GM18909 (cell line): ENCODE measurements at regions not wholly inside any gene's neighbourhood (a gene's known extent, or its start where the extent isn't known, plus 50 kb on each side); places are given as distances from the start of the nearest gene placed in this dataset.

Experiments
- ATAC-seq: cut with Tn5 transposase; IDR thresholded peaks from one replicate; pipeline ENCODE4 v1.9.1; 2021; ENCODE audit warnings: mild to moderate bottlenecking; ENCODE audit not compliant: unreplicated experiment, poor library complexity

DNA sequence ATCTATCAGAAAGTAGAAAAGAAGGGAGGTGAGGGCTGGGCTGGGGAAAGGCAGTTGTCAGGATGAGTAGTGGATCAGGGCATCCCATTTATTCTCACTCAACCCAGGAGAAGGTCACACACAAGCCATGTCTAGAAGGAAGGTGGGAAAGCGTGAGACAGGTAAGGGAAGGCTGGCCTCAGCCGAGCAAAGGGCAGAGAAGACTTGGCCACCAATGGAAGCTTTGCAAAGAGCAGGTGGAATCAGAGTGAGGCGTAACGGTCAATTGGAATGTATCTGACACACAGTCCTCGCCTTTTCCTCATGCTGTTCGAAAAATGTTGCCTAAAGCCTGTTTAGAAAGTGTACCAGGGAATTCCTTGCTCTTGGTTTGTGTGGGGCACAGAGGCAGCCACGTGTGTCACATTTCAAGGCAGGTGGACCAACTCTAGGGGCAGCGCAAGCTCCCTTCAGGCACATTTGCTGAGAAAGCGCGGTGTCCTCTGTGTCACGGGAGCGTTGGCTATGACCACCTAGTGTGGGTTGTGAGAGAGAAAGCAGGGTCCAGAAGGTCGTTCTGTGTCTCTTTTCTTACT, 118.8 kb upstream of the SPATA13 start:
- no peak for ATAC-seq

DNA sequence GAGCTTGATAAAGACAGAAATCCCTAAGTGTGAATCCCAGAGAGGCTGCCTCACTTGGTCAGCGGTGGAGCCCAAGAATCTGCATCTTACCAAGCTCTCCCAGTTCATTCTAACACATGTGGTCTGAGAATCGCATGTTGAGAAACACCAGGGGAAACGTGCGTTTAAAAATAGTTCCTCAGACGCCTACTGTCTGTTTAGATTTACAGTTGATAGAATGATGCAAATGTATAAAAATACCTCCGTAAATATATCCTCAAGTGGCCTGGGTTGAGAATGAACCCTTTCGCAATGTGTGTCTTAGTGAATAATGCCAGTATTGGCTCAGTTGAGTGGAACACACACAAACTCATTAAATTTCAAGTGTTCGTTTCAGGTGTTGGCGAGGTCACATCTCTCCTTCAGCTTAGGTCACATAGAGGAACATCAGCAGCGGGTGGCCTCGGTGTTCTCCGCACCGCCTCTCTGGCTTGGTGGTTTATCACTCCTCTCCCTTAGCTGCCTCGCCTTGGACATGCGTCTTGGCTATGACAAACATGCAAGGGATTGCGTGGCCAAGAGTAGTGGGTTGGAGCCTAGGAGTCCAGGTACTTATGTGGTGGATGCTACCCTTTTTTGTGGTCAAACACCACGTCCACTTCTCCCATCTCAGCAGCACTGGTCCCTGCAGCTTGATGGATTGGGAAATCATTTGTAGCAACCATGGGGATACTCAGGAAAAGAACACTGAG, 117.6 kb upstream of the SPATA13 start:
- no peak for ATAC-seq

DNA sequence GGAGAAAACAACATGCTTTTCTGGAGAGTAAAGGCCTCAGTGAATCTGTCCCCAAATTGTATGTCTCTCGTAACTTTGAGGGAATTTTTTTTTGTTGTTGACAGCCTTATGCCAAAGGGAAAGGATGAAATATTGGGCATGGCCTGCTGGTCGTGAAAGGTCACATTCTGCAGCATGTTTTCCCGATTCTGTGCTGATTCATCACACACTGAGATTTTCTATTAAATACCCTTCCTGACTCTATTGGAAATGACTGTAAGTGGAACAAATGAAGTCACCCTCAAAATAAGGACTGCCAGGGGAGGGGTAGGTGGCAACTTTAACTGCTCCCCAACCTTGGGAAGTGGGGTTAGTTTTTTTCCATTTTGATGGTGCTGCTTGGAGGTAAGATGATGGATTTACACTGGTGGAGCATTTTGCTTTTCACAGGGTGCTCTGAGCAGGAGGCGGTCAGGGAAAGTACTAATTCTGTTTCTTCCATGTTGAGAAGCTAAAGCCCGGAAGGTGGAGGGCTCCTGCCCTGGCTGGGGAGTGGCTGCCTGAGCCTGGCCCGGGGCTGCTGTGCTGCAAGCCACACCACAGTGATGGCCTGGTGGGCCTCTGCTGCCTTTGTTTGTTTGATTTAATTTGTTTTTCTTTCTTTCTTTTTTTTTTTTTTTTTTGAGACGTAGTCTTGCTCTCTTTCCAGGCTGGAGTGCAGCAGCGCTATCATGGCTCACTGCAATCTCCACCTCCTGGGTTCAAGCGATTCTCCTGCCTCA, 116.8 kb upstream of the SPATA13 start:
- ATAC-seq: no peak

DNA sequence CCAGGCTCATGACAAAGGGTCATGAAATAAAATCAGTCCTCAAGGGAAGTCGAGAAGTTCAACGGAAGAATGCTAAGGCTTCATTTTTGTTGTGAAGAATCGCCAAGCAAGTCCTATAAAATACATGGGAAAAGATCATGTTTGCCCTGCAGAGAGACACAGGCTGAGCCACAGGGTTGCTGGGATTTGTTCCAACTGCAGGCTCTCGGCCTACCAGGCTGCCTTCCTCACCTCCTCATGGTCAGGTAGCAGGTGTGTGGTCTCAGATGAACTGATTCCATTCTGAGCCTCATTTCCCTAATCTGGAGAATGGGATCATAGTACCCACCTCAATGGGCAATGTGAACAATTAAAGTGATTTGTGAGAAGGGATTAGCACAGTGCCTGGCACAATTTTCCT, 114.9 kb upstream of the SPATA13 start:
- ATAC-seq: no peak

DNA sequence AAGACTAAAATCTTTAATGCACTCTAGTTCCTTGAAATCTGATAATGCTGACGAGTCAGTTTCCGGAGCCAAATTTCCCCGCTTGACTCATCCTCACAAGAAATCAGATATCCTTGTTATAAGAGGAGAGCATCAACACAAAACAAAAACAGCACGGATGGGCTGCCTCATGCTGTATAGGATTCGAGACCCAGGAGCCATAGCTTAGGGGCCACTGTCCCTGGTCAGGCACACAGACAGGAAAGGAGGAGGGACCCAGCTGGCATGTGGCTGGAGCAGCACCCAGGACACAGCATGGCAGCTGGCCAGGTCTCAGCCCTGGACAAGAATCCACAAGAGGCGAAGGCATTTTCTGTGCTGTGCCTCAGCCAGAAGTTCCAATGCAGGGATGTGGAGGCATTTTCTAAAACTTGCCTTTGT, 110.2 kb upstream of the SPATA13 start:
- no peak for ATAC-seq

DNA sequence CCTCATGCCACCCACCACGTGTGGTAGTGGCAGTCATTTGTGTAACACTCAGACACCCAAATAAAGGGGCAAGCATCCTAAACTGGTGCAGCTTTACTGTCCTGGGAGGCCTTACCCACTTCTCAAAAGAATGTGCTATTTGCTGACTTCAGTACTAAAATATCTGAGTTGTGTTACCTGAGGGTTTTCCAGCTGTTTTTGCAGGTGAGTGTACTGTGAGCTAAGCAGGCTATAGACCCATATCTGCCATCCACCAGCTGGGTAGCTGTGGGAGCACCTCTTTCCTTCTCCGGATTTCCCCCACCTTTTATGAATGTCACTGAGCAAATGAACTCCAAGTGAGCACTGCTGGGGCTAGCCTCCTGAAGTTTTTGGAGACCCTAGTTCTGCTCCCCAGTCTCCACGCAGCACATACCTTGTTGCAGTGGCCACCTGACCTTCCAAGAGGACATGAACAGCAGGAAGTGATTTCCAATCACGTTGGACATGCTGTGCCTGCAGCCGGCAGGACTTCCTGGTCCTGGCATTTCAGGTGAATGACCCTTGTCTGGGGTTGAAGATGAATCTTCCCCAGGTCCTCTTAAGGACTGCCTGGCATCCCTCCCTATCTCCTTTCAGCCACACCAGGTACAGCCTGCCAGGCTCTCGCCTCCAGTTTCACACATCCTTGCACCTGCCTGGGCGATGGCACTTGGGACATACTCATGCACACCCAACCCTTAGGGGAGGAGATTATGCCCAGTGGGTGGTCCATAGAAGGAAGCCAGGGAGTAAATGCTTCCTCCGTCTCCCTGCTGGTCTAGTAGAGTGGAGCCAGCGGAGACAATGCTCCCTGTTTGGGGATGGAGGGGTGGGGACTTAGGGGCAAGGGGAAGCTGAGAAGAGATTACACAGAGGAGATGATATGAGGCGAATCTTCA, 109.5 kb upstream of the SPATA13 start:
- no peak for ATAC-seq

DNA sequence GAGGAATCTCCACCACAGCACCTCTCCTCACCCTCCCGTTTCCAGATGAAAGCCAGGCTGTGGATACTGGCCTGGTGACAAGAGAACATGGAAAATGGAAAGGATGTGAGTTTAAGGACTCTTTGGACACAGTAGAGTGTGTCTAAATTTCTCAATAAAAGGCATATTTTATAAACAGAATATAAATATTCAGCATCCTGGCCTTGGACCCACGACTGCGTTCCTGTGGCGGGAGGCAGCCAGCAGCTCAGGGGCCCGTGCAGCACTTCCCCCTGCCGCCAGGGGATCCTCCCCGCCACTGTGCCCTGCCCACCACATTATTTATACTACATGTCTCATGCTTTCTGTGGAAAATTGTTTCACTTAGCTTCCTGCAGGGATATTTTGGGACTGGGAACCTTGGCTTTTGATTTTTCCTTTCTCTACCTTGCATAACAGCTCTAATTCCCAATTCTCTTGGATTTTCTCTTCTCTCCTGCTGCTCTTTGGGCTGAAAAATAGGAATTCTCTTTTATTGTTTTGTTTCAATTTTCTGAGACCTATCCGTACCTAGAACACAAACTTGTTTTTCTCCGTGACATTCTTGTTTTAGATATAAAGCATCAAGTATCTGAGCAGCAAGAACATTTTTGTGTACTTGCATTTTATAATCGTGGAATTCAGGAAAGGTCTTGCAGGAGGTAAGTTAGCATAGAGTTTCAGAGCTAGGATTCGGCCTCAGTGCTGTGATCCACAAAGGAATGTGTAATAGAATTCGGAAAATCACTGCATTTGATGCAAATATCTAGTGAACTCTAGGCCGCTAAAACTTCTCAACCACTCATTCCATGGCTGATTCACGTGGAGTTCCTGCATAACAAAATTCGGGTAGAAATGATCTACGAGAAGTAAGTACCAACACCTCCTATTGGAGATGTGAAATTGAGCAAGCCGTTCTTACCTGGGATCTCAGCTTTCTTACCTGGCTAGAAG, 107.7 kb upstream of the SPATA13 start:
- no peak for ATAC-seq

DNA sequence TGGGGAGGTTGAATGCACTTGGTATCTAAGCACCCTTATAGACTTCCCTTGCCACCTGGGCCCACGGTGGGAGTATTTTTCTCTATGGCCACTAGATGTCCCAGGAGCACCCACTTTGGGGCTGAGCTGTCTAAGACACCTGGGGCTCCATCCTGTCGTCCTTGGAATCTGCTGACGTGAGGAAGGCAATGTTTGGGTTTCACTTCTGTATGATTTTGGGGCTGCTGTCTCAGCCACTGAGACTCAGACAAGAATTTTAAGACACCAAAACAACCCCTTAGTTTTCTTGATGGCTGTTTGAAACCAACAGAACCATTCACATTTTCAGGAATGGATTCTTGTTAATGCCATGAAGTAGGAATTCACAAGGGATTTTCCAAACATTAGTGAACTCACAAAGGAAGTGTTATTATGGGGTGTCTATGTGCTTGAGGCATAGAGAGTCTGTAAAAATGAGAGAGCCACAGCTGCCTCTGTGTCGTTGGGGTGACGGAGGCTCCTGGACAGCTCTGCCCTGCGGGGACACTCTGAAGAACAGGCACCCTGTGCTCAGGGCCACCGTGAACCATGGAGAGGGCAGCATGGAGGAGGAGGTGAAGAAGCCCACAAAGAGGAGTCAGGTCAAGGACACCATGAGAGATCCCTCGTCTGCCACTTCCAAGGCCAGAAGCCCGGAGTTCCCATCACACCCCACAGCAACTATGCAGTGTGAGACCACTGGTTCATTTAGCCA, 106.8 kb upstream of the SPATA13 start:
- ATAC-seq: peak; percentile 84

DNA sequence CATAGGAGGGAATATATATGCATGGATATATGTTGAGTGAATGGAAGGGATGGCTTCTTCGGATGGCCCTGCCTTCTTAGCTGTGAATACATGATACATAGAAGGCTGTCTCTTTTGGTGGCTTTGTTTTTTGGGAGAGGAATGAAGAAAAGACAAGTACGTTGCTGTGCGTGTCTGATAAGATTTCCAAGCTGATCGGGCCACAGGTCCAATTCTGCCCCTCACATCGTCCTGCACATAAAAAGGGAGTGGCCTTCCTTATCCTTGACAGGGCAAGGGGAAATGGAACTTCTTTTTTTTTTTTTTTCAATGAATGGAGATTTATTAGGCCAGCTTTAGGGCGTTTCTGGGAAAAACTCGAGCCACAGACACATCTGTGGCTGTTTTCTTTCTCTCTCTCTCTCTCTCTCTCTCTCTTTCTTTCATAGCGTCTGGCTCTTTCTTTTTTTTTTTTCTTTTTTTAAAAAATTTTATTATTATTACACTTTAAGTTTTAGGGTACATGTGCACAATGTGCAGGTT, 103.8 kb upstream of the SPATA13 start:
- ATAC-seq: no peak

DNA sequence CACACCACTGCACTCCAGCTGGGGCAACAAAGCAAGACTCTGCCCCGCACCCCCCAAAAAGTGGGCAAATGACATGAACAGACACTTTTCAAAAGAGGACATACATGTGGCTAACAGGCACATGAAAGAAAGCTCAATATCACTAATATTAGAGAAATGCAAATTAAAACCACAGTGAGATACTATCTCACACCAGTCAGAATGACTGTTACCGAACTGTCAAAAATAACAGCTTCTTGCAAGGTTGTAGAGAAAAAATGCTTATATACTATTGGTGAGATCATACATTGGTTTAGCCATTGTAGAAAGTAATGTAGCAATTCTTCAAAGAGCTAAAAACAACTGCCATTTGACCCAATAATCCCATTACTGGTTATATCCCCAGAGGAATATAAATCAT, 99.5 kb upstream of the SPATA13 start:
- peak; percentile 59 for ATAC-seq

DNA sequence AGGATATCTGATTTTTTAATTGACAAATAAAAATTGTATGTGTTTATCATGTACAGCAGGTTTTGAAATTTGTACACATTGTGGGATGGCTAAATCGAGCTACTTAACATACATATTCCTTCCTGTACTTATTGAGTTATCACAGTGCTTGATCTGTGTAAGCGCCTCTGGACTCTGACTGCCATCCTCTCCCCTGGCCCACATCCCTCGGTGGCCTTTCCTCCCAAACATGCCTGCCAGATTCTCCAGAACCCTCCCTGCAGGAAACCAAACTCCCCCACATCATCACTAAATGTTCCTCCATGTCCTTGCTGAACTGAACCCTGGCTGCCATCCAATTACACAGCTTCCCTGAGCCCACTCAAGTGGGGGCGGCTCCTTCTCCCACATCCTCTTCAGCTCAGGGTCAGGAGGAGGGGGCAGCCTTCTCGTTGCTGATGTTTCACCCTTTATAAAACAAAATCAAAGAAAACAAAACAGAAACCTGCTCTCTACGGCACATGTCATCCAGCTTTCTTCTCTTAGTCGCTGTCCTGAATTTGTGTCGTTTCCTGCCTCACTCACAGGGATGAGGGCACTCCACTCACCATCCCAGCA, 97.1 kb upstream of the SPATA13 start:
- no peak for ATAC-seq

DNA sequence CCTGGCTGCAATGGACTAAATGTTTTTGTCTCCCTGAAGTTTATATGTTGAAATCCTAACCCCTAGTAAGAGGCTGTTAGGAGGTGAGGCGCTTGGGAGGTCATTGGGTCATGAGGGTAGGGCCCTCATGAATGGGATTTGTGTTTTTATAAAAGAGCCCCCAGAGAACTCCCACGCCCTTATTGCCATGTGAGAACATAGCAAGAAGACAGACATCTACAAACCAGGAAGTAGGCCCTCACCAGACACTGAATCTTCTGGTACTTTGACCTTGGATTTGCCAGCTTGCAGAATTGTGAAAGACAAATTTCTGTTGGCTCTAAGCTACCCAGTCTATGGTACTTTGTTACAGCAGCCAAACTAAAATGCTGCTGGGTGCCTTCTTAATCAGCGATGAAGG, 96.1 kb upstream of the SPATA13 start:
- no peak for ATAC-seq

DNA sequence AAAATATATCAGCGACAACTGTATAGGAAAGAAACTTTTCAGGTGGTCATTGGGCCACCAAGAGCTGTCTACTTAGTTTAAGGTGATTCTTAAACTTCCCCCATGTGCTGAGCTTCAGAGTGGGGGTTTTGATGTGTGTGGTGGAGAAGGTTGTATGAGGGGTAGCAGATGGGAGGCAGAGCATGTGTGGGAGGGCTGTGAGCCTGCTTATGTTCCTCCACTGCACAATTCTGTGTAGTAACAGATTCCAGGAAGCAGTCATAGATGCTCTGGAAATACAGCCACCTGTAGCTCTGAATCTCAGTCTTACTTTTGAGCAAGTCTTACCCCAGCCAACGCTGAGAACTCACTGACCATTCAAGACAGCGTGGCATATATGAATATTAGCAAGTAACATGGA, 95.3 kb upstream of the SPATA13 start:
- no peak for ATAC-seq

DNA sequence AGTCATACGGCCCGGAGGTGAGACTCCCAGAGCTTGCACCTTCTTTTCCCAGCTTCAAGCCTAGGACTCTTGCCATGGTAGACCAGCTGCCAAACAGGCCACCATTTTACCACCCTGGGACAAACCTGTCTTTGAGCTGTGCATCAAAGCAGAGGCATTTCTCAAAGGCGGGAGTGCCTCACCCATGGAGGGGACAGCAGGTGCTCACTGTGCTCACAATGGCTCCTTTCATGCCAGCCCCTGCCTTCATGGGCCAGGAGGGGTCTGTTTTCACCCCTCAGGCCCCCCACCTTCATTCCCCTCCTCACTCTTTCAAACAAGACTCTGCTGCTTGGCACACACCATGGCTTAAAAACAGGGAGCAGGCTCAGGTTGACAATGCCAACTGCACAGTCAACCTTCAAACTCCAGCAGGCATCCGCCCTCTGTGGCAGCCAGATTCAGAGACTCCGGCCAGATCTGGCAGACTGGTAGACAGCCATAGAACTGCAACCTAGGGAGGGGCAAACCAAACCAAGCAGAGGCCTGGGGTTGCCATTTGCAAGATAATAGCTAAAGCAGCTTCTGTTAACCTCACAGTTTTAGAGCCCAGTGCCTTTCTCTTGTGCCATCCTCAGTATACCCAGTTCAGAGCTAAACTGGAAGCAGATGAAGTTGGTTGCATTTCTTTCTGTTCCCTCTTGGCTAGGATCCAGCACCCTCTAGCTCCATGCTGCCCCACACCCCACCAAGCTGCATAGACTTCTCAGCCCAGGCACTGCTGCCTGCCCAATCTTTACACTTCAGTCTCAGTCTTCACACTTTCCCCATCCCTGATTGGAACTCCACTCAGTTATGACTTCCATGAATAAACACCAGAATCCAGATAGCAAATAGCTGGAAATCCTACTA, 93.9 kb upstream of the SPATA13 start:
- ATAC-seq: no peak

DNA sequence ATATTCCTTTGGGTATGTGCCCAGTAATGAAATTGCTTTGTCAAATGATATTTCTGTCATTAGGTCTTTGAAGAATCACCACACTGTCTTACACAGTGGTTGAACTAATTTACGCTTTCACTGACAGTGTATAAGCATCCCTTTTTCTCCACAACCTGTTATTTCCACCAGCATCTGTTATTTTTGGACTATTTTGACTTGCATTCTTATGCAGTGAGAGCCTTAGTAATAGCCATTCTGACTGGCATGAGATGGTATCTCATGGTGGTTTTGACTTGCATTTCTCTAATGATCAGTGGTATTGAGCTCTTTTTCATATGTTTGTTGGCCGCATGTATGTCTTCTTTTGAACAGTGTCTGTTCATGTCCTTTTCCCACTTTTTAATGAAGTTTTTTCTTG, 92.0 kb upstream of the SPATA13 start:
- no peak for ATAC-seq

DNA sequence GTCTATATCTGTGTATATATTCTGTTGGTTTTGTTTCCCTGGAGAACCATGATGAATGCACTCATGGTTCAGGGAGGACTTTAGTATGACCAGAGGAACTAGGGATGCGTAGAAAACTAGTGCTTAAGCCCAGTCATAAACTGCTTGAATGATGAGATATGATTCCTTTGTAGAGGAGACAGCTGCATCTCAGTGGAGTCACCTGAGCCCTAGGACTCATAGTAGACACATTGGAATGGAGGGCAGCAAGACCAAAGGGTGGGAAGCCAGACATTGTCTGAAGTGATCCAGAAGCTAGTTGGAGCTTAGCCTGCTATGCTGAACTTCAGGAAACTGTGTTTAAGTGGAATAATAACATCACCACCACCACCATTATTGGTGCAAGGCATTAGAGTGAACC, 89.5 kb upstream of the SPATA13 start:
- ATAC-seq: no peak

DNA sequence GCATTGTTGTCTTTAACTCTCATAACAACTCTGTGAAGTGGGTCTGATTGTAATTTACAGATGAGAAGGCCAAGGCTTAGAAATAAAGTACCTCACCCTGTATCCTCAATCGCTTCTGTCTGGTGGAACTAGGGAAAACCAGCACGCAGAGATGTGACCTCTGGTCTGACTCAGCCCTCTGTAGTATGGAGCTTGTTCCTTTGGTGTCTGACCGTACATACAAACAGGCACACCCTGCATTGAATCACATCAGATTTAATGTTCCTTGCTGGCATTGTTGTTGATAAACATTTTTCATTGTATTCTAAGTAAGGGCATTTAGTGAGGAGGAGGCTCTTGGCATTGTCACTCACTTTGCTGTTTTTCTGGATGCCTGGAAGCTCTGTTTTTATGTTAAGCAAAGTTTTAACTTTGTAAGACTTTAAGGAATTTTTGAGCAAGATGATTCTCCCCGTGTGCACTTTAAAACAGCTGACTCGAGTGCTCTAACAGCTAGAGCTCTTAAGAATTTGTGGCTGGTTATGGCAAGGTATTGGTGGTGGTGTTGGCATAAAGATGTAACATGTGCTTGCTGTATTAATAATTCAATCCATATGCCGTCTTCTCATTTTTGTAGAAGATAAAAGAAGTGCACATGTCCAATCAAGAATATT, 89.0 kb upstream of the SPATA13 start:
- ATAC-seq: no peak
